Endodermal cell (in vitro differentiated cells): ENCODE measurements at regions not wholly inside any gene's neighbourhood (a gene's known extent, or its start where the extent isn't known, plus 50 kb on each side); places are given as distances from the start of the nearest gene placed in this dataset.
A peak's percentile ranks its signal among the peaks of the same experiment; 100 is the strongest.

ENCODE experiments used
- DNase-seq: peaks from one replicate; pipeline ENCODE4 v3.0.0-alpha.2; 2017
- H3K27ac ChIP-seq: 2 replicates; pipeline ENCODE4 v1.5.1; 2013; ENCODE audit warnings: mild to moderate bottlenecking, low read depth, low read length, moderate library complexity
- H3K27me3 ChIP-seq: 2 replicates; pipeline ENCODE4 v1.6.1; 2013; ENCODE audit warnings: mild to moderate bottlenecking, low read length, moderate library complexity; ENCODE audit not compliant: insufficient read depth, control insufficient read depth, poor library complexity, severe bottlenecking
- H3K36me3 ChIP-seq: 2 replicates; pipeline ENCODE4 v1.7.0; 2013; ENCODE audit warnings: mild to moderate bottlenecking, low read length, moderate library complexity; ENCODE audit not compliant: control insufficient read depth, insufficient read depth
- H3K4me1 ChIP-seq: one replicate; pipeline ENCODE4 v1.7.0; 2013; ENCODE audit warnings: low read length; ENCODE audit not compliant: control insufficient read depth, insufficient read depth
- H3K4me3 ChIP-seq: 2 replicates; pipeline ENCODE4 v1.5.1; 2013; ENCODE audit warnings: mild to moderate bottlenecking, low read length, moderate library complexity
- H3K9ac ChIP-seq: 2 replicates; pipeline ENCODE4 v1.6.1; 2013; ENCODE audit warnings: mild to moderate bottlenecking, low read length, moderate library complexity; ENCODE audit not compliant: poor library complexity, severe bottlenecking; ENCODE audit errors: extremely low read depth
- H3K9me3 ChIP-seq: 2 replicates; pipeline ENCODE4 v1.6.1; 2013; ENCODE audit warnings: mild to moderate bottlenecking, low read length, moderate library complexity; ENCODE audit not compliant: control insufficient read depth
- H3K27ac Mint-ChIP-seq: 2 replicates; pipeline ENCODE4 v1.8.0; 2020; ENCODE audit warnings: mixed read lengths
- H3K27me3 Mint-ChIP-seq: 2 replicates; pipeline ENCODE4 v1.8.0; 2021; ENCODE audit warnings: mild to moderate bottlenecking, mixed read lengths; ENCODE audit not compliant: insufficient read depth
- H3K36me3 Mint-ChIP-seq: 2 replicates; pipeline ENCODE4 v1.8.0; 2020; ENCODE audit warnings: low read depth, mixed read lengths
- H3K4me1 Mint-ChIP-seq: 2 replicates; pipeline ENCODE4 v1.8.0; 2020; ENCODE audit warnings: mixed read lengths
- H3K4me3 Mint-ChIP-seq: 2 replicates; pipeline ENCODE4 v1.8.0; 2020; ENCODE audit warnings: mild to moderate bottlenecking, moderate library complexity, mixed read lengths
- H3K9me3 Mint-ChIP-seq: 2 replicates; pipeline ENCODE4 v1.8.0; 2020; ENCODE audit warnings: mild to moderate bottlenecking, mixed read lengths
- CTCF ChIP-seq: fragments of 200-600 bp; sonication (generic); conservative IDR thresholded peaks from 2 replicates; pipeline ENCODE4 v1.5.0; 2021; ENCODE audit warnings: antibody characterized with exemption, mild to moderate bottlenecking
- WGBS, 2 experiments: methylation state at CpG; one replicate each; pipeline versions ENCODE4 v1.1.5 to v1.1.7; 2013; ENCODE audit warnings: missing lambda C conversion rate in 2 of 2, mixed read lengths in 1 of 2; ENCODE audit not compliant: insufficient coverage in 1 of 2, insufficient read length in 1 of 2; 5-methylcytosine and 5-hydroxymethylcytosine counted together

DNA sequence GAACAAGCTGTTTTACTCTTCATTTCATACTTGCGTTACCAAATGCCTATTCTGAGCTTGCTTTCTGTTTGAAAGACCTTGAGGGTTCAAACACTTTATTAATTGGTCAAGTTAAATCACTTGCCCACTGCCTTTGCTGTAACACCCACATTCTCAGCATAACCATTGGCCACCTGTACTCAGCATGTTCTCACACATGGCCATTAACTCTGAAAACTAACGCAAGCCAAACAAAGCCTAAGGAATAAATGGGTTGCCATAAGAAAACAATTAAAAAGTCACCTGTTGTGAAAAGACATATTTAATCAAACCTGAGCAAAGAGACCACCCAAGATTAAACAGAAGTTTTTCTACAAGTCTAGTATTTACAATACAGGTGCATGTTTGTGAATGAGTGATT, 517.2 kb upstream of the SPRY2 start:
- no peaks in the 10 kb centered on the region for H3K36me3 Mint-ChIP-seq
- TF ChIP-seq CTCF: no peak
- DNase-seq: no peak
- H3K9me3 ChIP-seq: no peaks in the 10 kb centered on the region
- H3K36me3 ChIP-seq: no peaks in the 10 kb centered on the region
- H3K4me1 ChIP-seq: no peaks in the 10 kb centered on the region
- H3K4me1 Mint-ChIP-seq: peaks cover 13% of the 10 kb centered on the region
- H3K4me3 Mint-ChIP-seq: no peak overlapping the region
- peaks cover 1% of the 10 kb centered on the region for H3K9me3 Mint-ChIP-seq
- no peak overlapping the region for H3K27ac ChIP-seq
- H3K27me3 Mint-ChIP-seq: no peaks in the 10 kb centered on the region
- no peak overlapping the region for H3K4me3 ChIP-seq
- H3K9ac ChIP-seq: no peak overlapping the region
- H3K27me3 ChIP-seq: no peaks in the 10 kb centered on the region
- WGBS, 2 experiments: 80 to 84% methylated on average over 1 to 2 of the region's 2 CpGs
- H3K27ac Mint-ChIP-seq: no peak overlapping the region

DNA sequence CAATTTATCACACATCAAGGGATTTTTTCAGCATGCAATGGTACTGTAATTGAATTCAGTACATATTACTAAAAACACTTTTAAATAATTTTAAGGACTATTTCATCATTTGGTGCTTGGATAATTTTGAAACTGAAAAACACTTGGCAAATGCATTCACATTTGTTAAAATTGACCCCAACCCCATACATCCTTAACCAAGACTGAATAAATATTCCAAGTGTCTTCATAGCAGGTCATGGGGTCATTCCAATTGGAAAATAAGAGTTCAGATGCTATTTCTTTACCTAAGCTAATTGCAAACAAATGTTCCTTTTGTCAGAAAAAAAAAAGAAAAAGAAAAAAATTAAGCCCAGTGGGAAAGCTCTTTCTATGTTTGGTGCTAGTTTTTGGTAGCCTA, 516.4 kb upstream of the SPRY2 start:
- no peaks in the 10 kb centered on the region for H3K9me3 ChIP-seq
- H3K4me3 Mint-ChIP-seq: no peak overlapping the region

DNA sequence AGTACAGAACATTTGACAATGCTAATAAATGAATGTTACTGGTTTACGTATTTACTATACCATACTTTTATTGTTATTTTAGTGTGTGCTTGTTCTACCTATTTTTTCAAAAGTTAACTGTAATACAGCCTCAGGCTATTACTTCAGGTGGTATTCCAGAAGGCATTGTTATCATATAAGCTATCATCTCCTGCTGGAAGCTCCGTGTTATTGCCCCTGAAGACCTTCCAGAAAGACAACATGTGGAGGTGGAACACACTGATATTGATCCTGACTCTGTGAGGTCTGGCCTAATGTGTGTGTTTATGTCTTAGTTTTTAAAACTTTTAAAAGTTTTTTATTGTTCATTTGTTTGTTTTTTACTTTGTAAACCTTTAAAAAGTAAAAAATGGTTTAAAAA, 509.8 kb upstream of the SPRY2 start:
- H3K27me3 Mint-ChIP-seq: no peaks in the 10 kb centered on the region
- H3K4me1 Mint-ChIP-seq: peaks cover 5% of the 10 kb centered on the region
- H3K36me3 Mint-ChIP-seq: no peaks in the 10 kb centered on the region
- H3K9ac ChIP-seq: no peak overlapping the region
- H3K9me3 Mint-ChIP-seq: no peaks in the 10 kb centered on the region
- H3K27me3 ChIP-seq: no peaks in the 10 kb centered on the region
- no peak overlapping the region for H3K4me3 ChIP-seq
- 63 to 80% methylated on average over 1 of the region's 2 CpGs for WGBS, 2 experiments
- no peak for DNase-seq
- peak; percentile 63 for TF ChIP-seq CTCF
- no peaks in the 10 kb centered on the region for H3K4me1 ChIP-seq
- no peak overlapping the region for H3K27ac ChIP-seq
- H3K36me3 ChIP-seq: no peaks in the 10 kb centered on the region
- H3K27ac Mint-ChIP-seq: no peak overlapping the region
- no peak overlapping the region for H3K4me3 Mint-ChIP-seq
- H3K9me3 ChIP-seq: no peaks in the 10 kb centered on the region

More for the DNA sequence above, 516.4 kb upstream of the SPRY2 start:
- Mint-ChIP-seq H3K27ac (no peak overlapping the region), H3K36me3 (no peaks in the 10 kb centered on the region), H3K4me1 (peaks cover 13% of the 10 kb centered on the region), H3K27me3 (no peaks in the 10 kb centered on the region), H3K9me3 (no peaks in the 10 kb centered on the region)
- H3K36me3 ChIP-seq: no peaks in the 10 kb centered on the region
- no peaks in the 10 kb centered on the region for H3K27me3 ChIP-seq
- H3K27ac ChIP-seq: no peak overlapping the region
- TF ChIP-seq CTCF: no peak
- DNase-seq: no peak
- no peak overlapping the region for H3K9ac ChIP-seq
- H3K4me3 ChIP-seq: no peak overlapping the region
- H3K4me1 ChIP-seq: no peaks in the 10 kb centered on the region
